Tibial nerve (tissue), 3 donors: ENCODE measurements at regions not wholly inside any gene's neighbourhood (a gene's known extent, or its start where the extent isn't known, plus 50 kb on each side); places are given as distances from the start of the nearest gene placed in this dataset.

Source experiments
- CTCF ChIP-seq, 5 experiments: fragments of 200-600 bp in 3 of 5; fragments of 450-650 bp in 2 of 5; sonication (generic) in 3 of 5; IDR thresholded peaks; one replicate each; pipeline ENCODE4 v1.5.1; 2016 to 2019; ENCODE audit warnings: antibody characterized with exemption in 5 of 5, mild to moderate bottlenecking in 3 of 5, moderate library complexity in 2 of 5
- POLR2A ChIP-seq, 2 donors: fragments of 450-650 bp; IDR thresholded peaks; one replicate each; pipeline ENCODE4 v1.6.1; 2017; ENCODE audit warnings: antibody characterized with exemption in 2 of 2, mild to moderate bottlenecking in 2 of 2, moderate library complexity in 2 of 2

- no peak for TF ChIP-seq CTCF (IDR thresholded peaks at IDR 0.05)
- TF ChIP-seq POLR2A (IDR thresholded peaks at IDR 0.05), result no peak
These were observed 1232.8 kb downstream of the NCAM2 start for GRCh38 chr21:22231013-22231412.
